Neutrophil (primary cell): ENCODE measurements at regions not wholly inside any gene's neighbourhood (a gene's known extent, or its start where the extent isn't known, plus 50 kb on each side); places are given as distances from the start of the nearest gene placed in this dataset.

ENCODE experiments used
- H3K27ac ChIP-seq: fragments of 200-600 bp; sonication (generic); 2 replicates; pipeline ENCODE4 v1.5.1; 2016; ENCODE audit warnings: mild to moderate bottlenecking, moderate library complexity
- H3K27me3 ChIP-seq: fragments of 200-600 bp; sonication (generic); 2 replicates; pipeline ENCODE4 v1.6.0; 2016; ENCODE audit warnings: mild to moderate bottlenecking
- H3K36me3 ChIP-seq: fragments of 200-600 bp; sonication (generic); 2 replicates; pipeline ENCODE4 v1.5.1; 2017
- H3K4me1 ChIP-seq, 2 experiments: fragments of 200-600 bp in 1 of 2; sonication (generic) in 1 of 2; 1 replicate in 1 of 2; 2 replicates in 1 of 2; pipeline versions ENCODE4 v1.5.1 to v1.6.1; 2013 to 2016; ENCODE audit warnings: low read depth in 1 of 2, low read length in 1 of 2, mild to moderate bottlenecking in 1 of 2, moderate library complexity in 1 of 2; ENCODE audit not compliant: control insufficient read depth in 1 of 2, insufficient read depth in 1 of 2
- H3K4me3 ChIP-seq, 2 experiments: fragments of 200-600 bp in 1 of 2; sonication (generic) in 1 of 2; 1 replicate in 1 of 2; 2 replicates in 1 of 2; pipeline ENCODE4 v1.5.1; 2013 to 2016; ENCODE audit warnings: low read depth in 1 of 2, low read length in 1 of 2, mild to moderate bottlenecking in 1 of 2, moderate library complexity in 1 of 2
- H3K9me3 ChIP-seq: fragments of 200-600 bp; sonication (generic); 2 replicates; pipeline ENCODE4 v1.5.1; 2016
- TF ChIP-seq, protein P1 (sequence below): fragments of 200-600 bp; sonication (generic); IDR thresholded peaks from 2 replicates; pipeline ENCODE4 v1.5.1; 2016; ENCODE audit warnings: antibody characterized with exemption

DNA sequence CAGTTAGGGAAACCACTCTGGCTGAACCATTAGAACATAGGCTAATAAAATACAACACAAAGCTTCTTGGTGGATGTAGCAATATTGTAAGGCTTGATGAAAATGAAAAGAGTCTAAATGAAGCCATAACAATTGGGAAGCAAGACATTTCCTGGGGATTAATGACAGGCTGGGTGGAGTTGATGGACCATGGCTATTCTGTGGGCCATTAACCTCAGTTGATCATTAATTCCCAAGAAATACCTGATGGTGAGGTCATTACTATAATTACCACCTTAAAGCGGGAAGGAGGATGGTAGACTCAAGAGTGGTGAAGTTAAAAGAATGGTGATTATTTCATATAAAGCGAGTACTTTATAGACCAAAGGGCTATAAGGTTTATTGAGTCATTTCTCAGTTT is 455.8 kb upstream of the MAP3K7 start:
- Histone ChIP-seq H3K36me3 (no peaks in the 10 kb centered on the region), H3K27ac (no peak overlapping the region), H3K4me3 (no peak overlapping the region), H3K9me3 (no peaks in the 10 kb centered on the region), H3K27me3 (no peaks in the 10 kb centered on the region), H3K4me1 (no peaks in the 10 kb centered on the region)
- TF ChIP-seq, protein P1, sequence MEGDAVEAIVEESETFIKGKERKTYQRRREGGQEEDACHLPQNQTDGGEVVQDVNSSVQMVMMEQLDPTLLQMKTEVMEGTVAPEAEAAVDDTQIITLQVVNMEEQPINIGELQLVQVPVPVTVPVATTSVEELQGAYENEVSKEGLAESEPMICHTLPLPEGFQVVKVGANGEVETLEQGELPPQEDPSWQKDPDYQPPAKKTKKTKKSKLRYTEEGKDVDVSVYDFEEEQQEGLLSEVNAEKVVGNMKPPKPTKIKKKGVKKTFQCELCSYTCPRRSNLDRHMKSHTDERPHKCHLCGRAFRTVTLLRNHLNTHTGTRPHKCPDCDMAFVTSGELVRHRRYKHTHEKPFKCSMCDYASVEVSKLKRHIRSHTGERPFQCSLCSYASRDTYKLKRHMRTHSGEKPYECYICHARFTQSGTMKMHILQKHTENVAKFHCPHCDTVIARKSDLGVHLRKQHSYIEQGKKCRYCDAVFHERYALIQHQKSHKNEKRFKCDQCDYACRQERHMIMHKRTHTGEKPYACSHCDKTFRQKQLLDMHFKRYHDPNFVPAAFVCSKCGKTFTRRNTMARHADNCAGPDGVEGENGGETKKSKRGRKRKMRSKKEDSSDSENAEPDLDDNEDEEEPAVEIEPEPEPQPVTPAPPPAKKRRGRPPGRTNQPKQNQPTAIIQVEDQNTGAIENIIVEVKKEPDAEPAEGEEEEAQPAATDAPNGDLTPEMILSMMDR = no peak

DNA sequence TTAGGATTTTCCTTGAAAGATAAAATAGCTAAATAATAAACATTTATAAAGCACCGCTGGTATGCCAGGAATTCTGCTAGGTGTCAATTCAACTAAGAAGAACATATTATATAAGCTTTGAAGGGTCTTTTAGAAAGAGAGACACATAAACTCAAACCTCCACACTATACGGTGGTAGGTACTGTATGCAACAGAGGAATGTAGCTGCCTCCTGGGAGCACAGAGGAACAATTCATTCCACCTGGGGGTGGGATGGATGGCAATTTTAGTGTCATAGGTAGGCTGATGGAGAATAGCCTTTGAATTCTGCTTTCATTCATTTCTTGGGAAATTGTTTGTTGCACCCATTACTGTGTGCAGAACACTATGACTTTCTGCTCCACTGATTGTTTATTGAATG is 447.1 kb upstream of the MAP3K7 start:
- no peaks in the 10 kb centered on the region for H3K4me1 ChIP-seq
- H3K27me3 ChIP-seq = no peaks in the 10 kb centered on the region
- TF ChIP-seq, protein P1 = no peak
- no peaks in the 10 kb centered on the region for H3K36me3 ChIP-seq
- no peak overlapping the region for H3K27ac ChIP-seq
- no peak overlapping the region for H3K4me3 ChIP-seq
- H3K9me3 ChIP-seq = no peaks in the 10 kb centered on the region

DNA sequence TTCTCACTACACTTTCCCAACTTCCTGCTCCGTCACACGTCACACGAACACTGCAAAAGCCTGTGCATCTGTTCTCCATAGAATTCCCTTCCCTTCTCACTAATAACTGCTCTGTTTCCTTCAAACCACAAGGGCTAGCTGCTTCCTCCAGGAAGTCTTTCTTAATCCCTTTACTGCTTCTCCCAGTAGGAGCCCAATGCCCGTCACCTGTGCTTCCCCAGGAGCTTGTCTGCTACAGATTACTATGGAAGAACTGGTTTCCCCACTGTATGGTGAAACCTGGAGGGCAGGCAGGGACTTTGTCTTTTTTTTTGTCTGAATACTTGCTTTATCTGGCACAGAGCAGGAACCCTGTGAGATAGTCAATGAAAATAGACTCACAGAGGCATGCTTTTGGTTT is 444.7 kb upstream of the MAP3K7 start:
- H3K27me3 ChIP-seq = no peaks in the 10 kb centered on the region
- H3K9me3 ChIP-seq = no peaks in the 10 kb centered on the region
- no peak overlapping the region for H3K4me3 ChIP-seq
- H3K27ac ChIP-seq = no peak overlapping the region
- H3K4me1 ChIP-seq = no peaks in the 10 kb centered on the region
- H3K36me3 ChIP-seq = no peaks in the 10 kb centered on the region
- TF ChIP-seq, protein P1 = no peak

DNA sequence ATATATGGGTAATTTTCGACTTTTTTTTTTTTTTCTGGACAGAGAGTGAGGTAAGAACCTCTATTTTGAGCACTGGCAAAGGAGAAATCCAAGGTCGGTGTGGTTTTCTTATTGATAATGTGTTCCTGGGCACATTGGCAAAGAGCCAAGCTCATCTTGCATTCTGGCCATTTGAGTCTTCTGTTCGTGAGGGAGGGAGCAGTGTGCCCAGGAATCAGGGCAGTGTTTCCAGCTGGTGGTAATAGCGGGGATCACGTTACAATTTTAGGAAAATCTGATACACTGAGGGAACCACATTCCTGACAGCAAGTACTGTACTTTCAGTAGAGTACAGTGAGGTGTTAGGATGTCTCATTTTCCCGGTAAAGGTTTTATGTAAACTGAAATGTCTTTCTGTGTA is 442.3 kb upstream of the MAP3K7 start:
- TF ChIP-seq, protein P1 = no peak
- no peak overlapping the region for H3K4me3 ChIP-seq

DNA sequence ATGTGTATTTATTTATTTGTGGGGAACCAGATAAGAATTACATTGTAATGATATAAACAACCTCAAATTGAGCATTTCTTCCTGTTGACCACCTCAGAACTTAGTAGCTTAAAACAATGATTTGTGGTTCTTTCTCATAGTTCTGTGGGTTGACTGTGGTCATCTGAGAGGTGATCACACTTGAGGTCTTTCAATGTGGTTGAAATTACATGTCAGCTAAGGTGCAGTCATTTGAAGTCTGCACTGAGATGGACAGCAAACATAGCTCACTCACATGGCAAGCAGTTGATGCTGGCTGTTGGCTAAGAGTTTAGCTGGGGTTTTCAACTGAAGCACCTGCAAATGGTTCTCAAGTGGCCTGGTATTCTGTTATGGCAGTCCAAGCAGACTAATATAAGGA is 436.7 kb upstream of the MAP3K7 start:
- Histone ChIP-seq H3K27ac (no peak overlapping the region), H3K9me3 (no peaks in the 10 kb centered on the region), H3K4me1 (no peaks in the 10 kb centered on the region), H3K27me3 (no peaks in the 10 kb centered on the region), H3K36me3 (no peaks in the 10 kb centered on the region), H3K4me3 (no peak overlapping the region)
- TF ChIP-seq, protein P1 = no peak

More for the DNA sequence above, 442.3 kb upstream of the MAP3K7 start:
- no peaks in the 10 kb centered on the region for H3K4me1 ChIP-seq
- H3K27ac ChIP-seq = no peak overlapping the region
- H3K36me3 ChIP-seq = no peaks in the 10 kb centered on the region
- H3K27me3 ChIP-seq = no peaks in the 10 kb centered on the region
- no peaks in the 10 kb centered on the region for H3K9me3 ChIP-seq

DNA sequence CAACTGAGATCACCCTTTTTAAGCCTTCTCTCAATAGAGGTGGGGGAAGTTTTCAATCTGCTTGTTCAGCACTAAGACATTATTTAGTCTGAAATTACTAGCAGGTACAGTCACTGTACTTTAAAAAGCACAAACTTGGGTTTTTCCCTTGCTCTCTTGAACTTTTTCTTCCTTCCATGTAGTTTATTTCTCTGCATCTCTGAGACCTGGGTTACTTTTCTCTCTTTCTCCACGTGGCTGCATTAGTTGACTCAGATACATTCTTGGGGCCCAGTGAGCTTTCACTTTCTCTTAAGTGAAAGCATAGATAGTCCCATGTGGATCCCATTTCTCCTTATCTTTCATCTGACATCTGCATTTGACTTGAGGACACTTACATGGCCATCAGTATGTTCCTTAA is 433.9 kb upstream of the MAP3K7 start:
- Histone ChIP-seq H3K9me3 (no peaks in the 10 kb centered on the region), H3K27ac (no peak overlapping the region), H3K4me1 (no peaks in the 10 kb centered on the region), H3K4me3 (no peak overlapping the region), H3K27me3 (no peaks in the 10 kb centered on the region), H3K36me3 (no peaks in the 10 kb centered on the region)
- TF ChIP-seq, protein P1 = no peak
